GM18505 (cell line): ENCODE measurements at regions not wholly inside any gene's neighbourhood (a gene's known extent, or its start where the extent isn't known, plus 50 kb on each side); places are given as distances from the start of the nearest gene placed in this dataset.
"Not testable (repeated sequence)": the region's sequence is repeated elsewhere in the genome, so short reads cannot be mapped to it uniquely, and the experiment has no call there.

Source experiments
- ATAC-seq: cut with Tn5 transposase; IDR thresholded peaks from one replicate; pipeline ENCODE4 v1.9.1; 2021; ENCODE audit not compliant: unreplicated experiment
- POLR2A ChIP-seq: IDR thresholded peaks from 4 replicates; pipeline ENCODE4 v1.6.1; 2011; ENCODE audit warnings: borderline replicate concordance; ENCODE audit not compliant: insufficient read depth, insufficient read length; ENCODE audit errors: extremely low read depth

- no peak for ATAC-seq
These were observed 90.5 kb upstream of the SEM1 start for GRCh38 chr7:96800122-96800521.

GRCh38 chr7:96800824-96801223, 91.2 kb upstream of the SEM1 start:
- no peak for ATAC-seq
- TF ChIP-seq POLR2A: no peak

More at GRCh38 chr7:96800122-96800521, 90.5 kb upstream of the SEM1 start:
- no peak for TF ChIP-seq POLR2A

- TF ChIP-seq POLR2A: no peak
- ATAC-seq: no peak
These were observed 109.6 kb upstream of the SEM1 start for GRCh38 chr7:96819111-96819700.

- ATAC-seq: not testable (repeated sequence)
These were observed 111.5 kb upstream of the SEM1 start for GRCh38 chr7:96821131-96821530.

GRCh38 chr7:96822824-96823223, 113.2 kb upstream of the SEM1 start:
- no peak for TF ChIP-seq POLR2A
- no peak for ATAC-seq

GRCh38 chr7:96823274-96823673, 113.6 kb upstream of the SEM1 start:
- ATAC-seq: no peak
- TF ChIP-seq POLR2A: no peak

- no peak for TF ChIP-seq POLR2A
- ATAC-seq: no peak
These were observed 115.0 kb upstream of the SEM1 start for GRCh38 chr7:96824686-96825085.

- ATAC-seq: no peak
- no peak for TF ChIP-seq POLR2A
These were observed 115.6 kb upstream of the SEM1 start for GRCh38 chr7:96825285-96825684.

GRCh38 chr7:96826089-96826488, 116.4 kb upstream of the SEM1 start:
- ATAC-seq: no peak
- TF ChIP-seq POLR2A: no peak

- no peak for ATAC-seq
- no peak for TF ChIP-seq POLR2A
These were observed 118.1 kb upstream of the SEM1 start for GRCh38 chr7:96827701-96828100.

- not testable (repeated sequence) for ATAC-seq
These were observed 119.5 kb upstream of the SEM1 start for GRCh38 chr7:96829121-96829520.

GRCh38 chr7:96831446-96831845, 121.8 kb upstream of the SEM1 start:
- ATAC-seq: no peak
- TF ChIP-seq POLR2A: no peak

GRCh38 chr7:96832092-96832662, 122.5 kb upstream of the SEM1 start:
- no peak for TF ChIP-seq POLR2A
- ATAC-seq: no peak

GRCh38 chr7:96833676-96834453, 124.2 kb upstream of the SEM1 start:
- no peak for ATAC-seq
- no peak for TF ChIP-seq POLR2A
